Skeletal muscle tissue (tissue), 3 donors: ENCODE measurements at regions not wholly inside any gene's neighbourhood (a gene's known extent, or its start where the extent isn't known, plus 50 kb on each side); places are given as distances from the start of the nearest gene placed in this dataset.

Source experiments
- H3K27ac ChIP-seq: one replicate; pipeline ENCODE4 v1.7.0; 2013; ENCODE audit warnings: mild to moderate bottlenecking, low read depth, low read length, inconsistent platforms
- H3K27me3 ChIP-seq, 3 donors: one replicate each; pipeline ENCODE4 v1.7.0; 2013; ENCODE audit warnings: low read length in 3 of 3; ENCODE audit not compliant: control insufficient read depth in 3 of 3, insufficient read depth in 3 of 3
- H3K36me3 ChIP-seq, 3 donors: one replicate each; pipeline ENCODE4 v1.7.0; 2013; ENCODE audit warnings: low read length in 3 of 3; ENCODE audit not compliant: control insufficient read depth in 3 of 3, insufficient read depth in 3 of 3
- H3K4me1 ChIP-seq, 3 donors: one replicate each; pipeline ENCODE4 v1.7.0; 2013; ENCODE audit warnings: low read length in 3 of 3, mild to moderate bottlenecking in 3 of 3; ENCODE audit not compliant: control insufficient read depth in 3 of 3, insufficient read depth in 3 of 3
- H3K4me3 ChIP-seq, 3 donors: one replicate each; pipeline ENCODE4 v1.7.0; 2013; ENCODE audit warnings: low read length in 3 of 3
- H3K9ac ChIP-seq, 3 donors: one replicate each; pipeline ENCODE4 v1.7.0; 2013; ENCODE audit warnings: low read length in 3 of 3, mild to moderate bottlenecking in 3 of 3, moderate library complexity in 2 of 3, low read depth in 1 of 3
- H3K9me3 ChIP-seq, 3 donors: one replicate each; pipeline ENCODE4 v1.7.0; 2013; ENCODE audit warnings: low read length in 3 of 3; ENCODE audit not compliant: control insufficient read depth in 3 of 3
- donor health status: Osteomylitis.

GRCh38 chr18:42474577-42474976 is 519.5 kb downstream of the PIK3C3 start:
- Histone ChIP-seq H3K4me3 (no peak overlapping the region), H3K36me3 (no peaks in the 10 kb centered on the region)

GRCh38 chr18:42475157-42475556 is 520.1 kb downstream of the PIK3C3 start:
- H3K36me3 ChIP-seq = no peaks in the 10 kb centered on the region
- no peaks in the 10 kb centered on the region for H3K4me1 ChIP-seq
- H3K27me3 ChIP-seq = no peaks in the 10 kb centered on the region
- H3K9ac ChIP-seq = no peak overlapping the region
- H3K4me3 ChIP-seq = no peak overlapping the region
- no peaks in the 10 kb centered on the region for H3K9me3 ChIP-seq
- no peak overlapping the region for H3K27ac ChIP-seq

More at GRCh38 chr18:42474577-42474976, 519.5 kb downstream of the PIK3C3 start:
- Histone ChIP-seq H3K9me3 (no peaks in the 10 kb centered on the region), H3K9ac (no peak overlapping the region), H3K4me1 (no peaks in the 10 kb centered on the region), H3K27me3 (no peaks in the 10 kb centered on the region), H3K27ac (no peak overlapping the region)

GRCh38 chr18:42477267-42477666 is 522.2 kb downstream of the PIK3C3 start:
- no peaks in the 10 kb centered on the region for H3K36me3 ChIP-seq
- H3K9ac ChIP-seq = no peak overlapping the region
- no peaks in the 10 kb centered on the region for H3K9me3 ChIP-seq
- no peak overlapping the region for H3K4me3 ChIP-seq
- H3K4me1 ChIP-seq = no peaks in the 10 kb centered on the region
- no peaks in the 10 kb centered on the region for H3K27me3 ChIP-seq
- no peak overlapping the region for H3K27ac ChIP-seq

DNA sequence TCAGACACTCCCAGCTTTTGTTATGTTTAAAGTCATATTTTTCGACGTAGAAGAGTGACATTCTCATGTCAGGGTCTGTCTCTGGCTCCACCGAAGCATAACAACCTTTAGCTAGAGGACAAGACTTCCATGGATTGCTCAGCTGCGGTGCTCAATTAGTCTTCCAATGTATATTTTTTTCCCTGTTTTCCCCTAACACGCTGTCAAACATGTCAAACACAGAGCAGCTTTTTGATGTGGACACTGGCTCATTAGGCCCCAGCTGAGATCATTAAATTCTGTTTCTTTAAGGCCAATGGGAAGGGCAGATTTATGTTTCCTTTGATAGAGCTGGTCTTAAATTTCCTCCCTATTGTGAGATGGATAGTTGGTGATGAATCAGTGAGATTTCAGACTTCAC is 525.4 kb downstream of the PIK3C3 start:
- no peaks in the 10 kb centered on the region for H3K27me3 ChIP-seq
- no peak overlapping the region for H3K27ac ChIP-seq
- H3K4me1 ChIP-seq = no peaks in the 10 kb centered on the region
- H3K36me3 ChIP-seq = no peaks in the 10 kb centered on the region
- no peak overlapping the region for H3K9ac ChIP-seq
- H3K9me3 ChIP-seq = no peaks in the 10 kb centered on the region
- no peak overlapping the region for H3K4me3 ChIP-seq

DNA sequence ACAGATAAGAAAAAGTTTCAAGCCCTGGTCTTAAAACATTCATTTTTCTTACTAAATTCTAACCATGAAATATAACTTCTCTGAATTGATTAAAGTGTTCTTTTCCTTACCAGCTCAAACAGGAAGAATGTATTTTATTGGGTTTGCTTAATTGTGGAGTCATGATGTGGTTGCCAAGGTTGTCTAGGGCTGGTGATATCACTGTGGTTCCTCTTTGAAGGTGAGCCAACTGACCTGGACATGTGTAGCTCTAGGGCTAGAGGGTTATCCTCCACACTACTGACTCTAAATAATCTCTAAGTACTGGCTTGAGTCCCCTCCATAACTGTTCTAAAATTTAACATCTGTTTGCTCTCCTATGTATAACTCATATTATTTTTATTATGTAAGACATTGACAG is 529.6 kb downstream of the PIK3C3 start:
- Histone ChIP-seq H3K9ac (no peak overlapping the region), H3K4me3 (no peak overlapping the region), H3K27ac (no peak overlapping the region), H3K4me1 (no peaks in the 10 kb centered on the region), H3K9me3 (peaks cover 0 to 3% (median 0%) of the 10 kb centered on the region in 3 donors), H3K36me3 (no peaks in the 10 kb centered on the region), H3K27me3 (no peaks in the 10 kb centered on the region)

- H3K27me3 ChIP-seq = no peaks in the 10 kb centered on the region
- no peak overlapping the region for H3K27ac ChIP-seq
- no peaks in the 10 kb centered on the region for H3K4me1 ChIP-seq
- no peak overlapping the region for H3K9ac ChIP-seq
- H3K9me3 ChIP-seq = peaks cover 0 to 3% (median 0%) of the 10 kb centered on the region in 3 donors
- H3K4me3 ChIP-seq = no peak overlapping the region
- no peaks in the 10 kb centered on the region for H3K36me3 ChIP-seq
These were observed 531.2 kb downstream of the PIK3C3 start for GRCh38 chr18:42486271-42486670.

DNA sequence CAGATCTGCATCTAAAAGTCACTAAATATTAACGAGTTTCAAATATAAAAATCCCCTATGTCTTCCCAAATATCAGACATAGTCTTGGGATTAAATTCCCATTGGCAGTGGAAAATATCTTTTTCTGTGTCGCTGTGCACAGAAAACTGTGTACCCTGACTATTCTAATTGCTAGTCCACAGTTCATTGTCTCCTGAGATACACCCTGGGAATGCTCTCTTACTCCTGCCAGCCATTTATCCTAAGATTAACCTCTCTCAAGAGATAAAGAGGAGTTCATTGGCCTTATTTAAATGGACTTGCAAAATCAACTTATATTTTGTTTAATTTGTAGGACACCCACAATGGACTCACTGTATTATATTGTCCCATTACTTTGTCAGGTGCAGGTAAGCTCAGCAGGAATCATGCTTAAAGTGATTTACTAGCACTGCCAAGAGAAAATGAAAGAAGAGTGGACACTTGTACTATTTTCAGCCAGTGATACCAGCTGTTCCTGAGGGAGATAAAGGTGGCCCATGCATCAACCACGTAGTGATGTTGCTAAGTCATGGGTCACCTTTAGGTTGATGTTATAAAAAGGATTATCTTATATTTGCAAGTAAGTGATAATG is 553.8 kb downstream of the PIK3C3 start:
- Histone ChIP-seq H3K27me3 (no peaks in the 10 kb centered on the region), H3K36me3 (no peaks in the 10 kb centered on the region), H3K4me3 (no peak overlapping the region), H3K9ac (no peak overlapping the region), H3K4me1 (no peaks in the 10 kb centered on the region), H3K9me3 (no peaks in the 10 kb centered on the region), H3K27ac (no peak overlapping the region)

DNA sequence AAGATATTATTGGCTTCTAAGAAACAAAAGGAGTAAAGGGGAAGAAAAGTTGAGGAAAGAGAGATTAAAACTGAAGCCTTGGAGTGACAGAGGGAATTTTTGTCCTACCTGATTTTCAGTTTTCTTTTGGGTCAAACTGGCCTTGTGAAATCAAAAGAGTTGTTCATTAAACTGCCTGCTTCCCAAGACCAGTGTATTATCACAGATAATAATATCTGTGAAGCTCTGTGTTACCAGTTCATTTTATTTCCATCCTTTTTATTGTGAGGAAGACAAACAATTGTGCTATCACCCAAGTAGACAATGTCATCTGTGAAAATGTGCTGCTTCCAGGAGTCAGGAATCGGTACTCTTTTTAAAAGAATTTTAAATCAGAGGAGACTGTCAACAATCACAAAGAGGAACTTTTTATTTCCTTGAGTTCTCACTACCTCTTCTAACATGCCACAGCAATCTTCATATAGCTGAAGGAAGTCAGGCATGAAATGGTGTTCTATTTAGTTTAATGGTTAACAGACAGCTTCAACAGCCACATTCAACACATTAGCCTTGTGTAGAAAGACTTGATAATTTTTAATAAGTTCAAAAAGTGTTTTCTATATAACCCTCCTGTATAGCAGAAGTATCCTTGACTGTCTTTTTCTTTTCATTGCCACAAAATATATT is 554.8 kb downstream of the PIK3C3 start:
- Histone ChIP-seq H3K27ac (no peak overlapping the region), H3K4me1 (no peaks in the 10 kb centered on the region)

DNA sequence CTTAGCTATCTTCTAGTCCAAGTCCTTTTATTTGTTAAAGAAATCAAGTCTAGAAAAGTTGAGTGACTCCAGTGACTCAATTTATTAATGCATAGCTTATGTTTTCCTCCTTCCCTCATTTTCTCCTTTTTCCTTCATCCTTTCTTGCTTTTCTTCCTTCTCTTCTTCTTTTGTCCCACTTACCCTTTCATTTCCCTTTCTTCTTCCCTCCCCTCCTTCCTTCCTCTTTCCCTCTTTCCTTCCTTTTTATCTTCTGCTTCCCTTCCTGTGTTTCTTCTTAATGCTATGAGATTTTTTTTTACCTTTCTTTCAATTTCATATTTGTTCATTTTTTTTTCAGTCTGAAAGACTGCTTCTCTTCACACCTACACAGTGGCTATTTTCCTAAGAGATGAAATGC is 555.5 kb downstream of the PIK3C3 start:
- H3K27me3 ChIP-seq = no peaks in the 10 kb centered on the region
- H3K9me3 ChIP-seq = no peaks in the 10 kb centered on the region
- no peaks in the 10 kb centered on the region for H3K36me3 ChIP-seq
- H3K27ac ChIP-seq = no peak overlapping the region
- H3K4me3 ChIP-seq = no peak overlapping the region
- no peak overlapping the region for H3K9ac ChIP-seq
- no peaks in the 10 kb centered on the region for H3K4me1 ChIP-seq

More for the DNA sequence above, 554.8 kb downstream of the PIK3C3 start:
- no peaks in the 10 kb centered on the region for H3K36me3 ChIP-seq
- no peak overlapping the region for H3K4me3 ChIP-seq
- no peaks in the 10 kb centered on the region for H3K9me3 ChIP-seq
- no peak overlapping the region for H3K9ac ChIP-seq
- no peaks in the 10 kb centered on the region for H3K27me3 ChIP-seq

DNA sequence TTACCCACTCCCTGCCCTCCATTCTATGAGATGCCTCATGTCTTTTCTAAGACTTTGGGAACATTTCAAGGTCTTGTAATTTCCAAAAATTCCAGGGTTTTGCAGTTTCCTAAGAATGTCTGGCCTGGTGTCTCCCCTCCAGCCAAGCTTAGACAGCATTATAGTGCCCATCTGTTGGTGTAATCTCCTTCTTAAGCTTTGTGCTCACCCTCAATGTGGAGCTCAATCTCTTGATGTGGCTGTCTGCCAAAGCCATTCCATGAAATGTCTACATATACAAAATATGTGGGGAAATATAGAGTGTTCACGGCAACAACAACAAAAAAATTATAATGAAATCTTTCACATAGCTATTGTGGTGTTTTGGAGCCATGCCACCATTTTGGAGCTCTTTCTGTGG is 558.4 kb downstream of the PIK3C3 start:
- Histone ChIP-seq H3K27ac (no peak overlapping the region), H3K9ac (no peak overlapping the region), H3K4me3 (no peak overlapping the region), H3K4me1 (no peaks in the 10 kb centered on the region), H3K36me3 (no peaks in the 10 kb centered on the region), H3K27me3 (no peaks in the 10 kb centered on the region), H3K9me3 (no peaks in the 10 kb centered on the region)
